ENCODE measurements at regions not wholly inside any gene's neighbourhood (a gene's known extent, or its start where the extent isn't known, plus 50 kb on each side); places are given as distances from the start of the nearest gene placed in this dataset.

DNA sequence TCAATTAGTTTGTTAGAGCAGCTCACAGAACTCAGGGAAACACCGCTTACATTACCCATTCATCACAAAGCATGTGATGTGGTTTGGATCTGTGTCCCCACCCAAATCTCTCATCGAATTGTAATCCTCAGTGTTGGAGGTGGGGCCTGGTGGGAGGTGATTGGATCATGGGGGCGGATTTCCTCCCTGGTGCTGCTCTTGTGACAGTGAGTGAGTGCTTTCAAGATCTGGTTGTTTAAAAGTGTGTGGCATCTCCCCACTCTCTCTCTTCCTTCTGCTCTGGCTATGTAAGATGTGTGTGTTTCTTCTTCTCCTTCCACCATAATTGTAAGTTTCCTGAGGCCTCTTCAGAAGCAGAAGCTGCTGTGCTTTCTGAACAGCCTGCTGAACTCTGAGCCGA is 63.5 kb upstream of the AGPS start:
- no peak for TF ChIP-seq SIN3A (IDR thresholded peaks at IDR 0.05; ENCODE audit: borderline replicate concordance, insufficient read depth, low read depth, low read length)
- TF ChIP-seq, protein P1, sequence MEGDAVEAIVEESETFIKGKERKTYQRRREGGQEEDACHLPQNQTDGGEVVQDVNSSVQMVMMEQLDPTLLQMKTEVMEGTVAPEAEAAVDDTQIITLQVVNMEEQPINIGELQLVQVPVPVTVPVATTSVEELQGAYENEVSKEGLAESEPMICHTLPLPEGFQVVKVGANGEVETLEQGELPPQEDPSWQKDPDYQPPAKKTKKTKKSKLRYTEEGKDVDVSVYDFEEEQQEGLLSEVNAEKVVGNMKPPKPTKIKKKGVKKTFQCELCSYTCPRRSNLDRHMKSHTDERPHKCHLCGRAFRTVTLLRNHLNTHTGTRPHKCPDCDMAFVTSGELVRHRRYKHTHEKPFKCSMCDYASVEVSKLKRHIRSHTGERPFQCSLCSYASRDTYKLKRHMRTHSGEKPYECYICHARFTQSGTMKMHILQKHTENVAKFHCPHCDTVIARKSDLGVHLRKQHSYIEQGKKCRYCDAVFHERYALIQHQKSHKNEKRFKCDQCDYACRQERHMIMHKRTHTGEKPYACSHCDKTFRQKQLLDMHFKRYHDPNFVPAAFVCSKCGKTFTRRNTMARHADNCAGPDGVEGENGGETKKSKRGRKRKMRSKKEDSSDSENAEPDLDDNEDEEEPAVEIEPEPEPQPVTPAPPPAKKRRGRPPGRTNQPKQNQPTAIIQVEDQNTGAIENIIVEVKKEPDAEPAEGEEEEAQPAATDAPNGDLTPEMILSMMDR (IDR thresholded peaks at IDR 0.05): no peak
- TF ChIP-seq POLR2AphosphoS5 (IDR thresholded peaks at IDR 0.05; ENCODE audit: low read depth, low read length): no peak
